ENCODE measurements at regions not wholly inside any gene's neighbourhood (a gene's known extent, or its start where the extent isn't known, plus 50 kb on each side); places are given as distances from the start of the nearest gene placed in this dataset.

DNA sequence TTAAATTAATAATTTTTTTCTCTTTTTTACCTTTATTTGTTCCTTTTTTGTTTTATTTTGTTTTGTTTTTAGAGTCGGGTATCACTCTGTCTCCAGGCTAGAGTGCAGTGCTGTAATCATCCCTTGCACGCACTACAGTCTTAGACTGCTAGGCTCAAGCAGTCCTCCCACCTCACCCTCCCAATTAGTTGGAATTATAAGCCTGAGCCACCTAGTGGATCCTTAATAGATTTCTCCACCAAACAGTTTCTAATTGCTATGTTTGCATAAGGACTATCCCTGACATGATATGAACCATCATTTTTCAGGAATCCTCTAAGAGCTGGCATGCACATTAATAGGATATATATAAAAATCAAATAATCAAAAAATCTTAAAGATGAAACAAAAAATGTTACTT, 993.2 kb downstream of the OTOL1 start:
- TF ChIP-seq, protein P1, sequence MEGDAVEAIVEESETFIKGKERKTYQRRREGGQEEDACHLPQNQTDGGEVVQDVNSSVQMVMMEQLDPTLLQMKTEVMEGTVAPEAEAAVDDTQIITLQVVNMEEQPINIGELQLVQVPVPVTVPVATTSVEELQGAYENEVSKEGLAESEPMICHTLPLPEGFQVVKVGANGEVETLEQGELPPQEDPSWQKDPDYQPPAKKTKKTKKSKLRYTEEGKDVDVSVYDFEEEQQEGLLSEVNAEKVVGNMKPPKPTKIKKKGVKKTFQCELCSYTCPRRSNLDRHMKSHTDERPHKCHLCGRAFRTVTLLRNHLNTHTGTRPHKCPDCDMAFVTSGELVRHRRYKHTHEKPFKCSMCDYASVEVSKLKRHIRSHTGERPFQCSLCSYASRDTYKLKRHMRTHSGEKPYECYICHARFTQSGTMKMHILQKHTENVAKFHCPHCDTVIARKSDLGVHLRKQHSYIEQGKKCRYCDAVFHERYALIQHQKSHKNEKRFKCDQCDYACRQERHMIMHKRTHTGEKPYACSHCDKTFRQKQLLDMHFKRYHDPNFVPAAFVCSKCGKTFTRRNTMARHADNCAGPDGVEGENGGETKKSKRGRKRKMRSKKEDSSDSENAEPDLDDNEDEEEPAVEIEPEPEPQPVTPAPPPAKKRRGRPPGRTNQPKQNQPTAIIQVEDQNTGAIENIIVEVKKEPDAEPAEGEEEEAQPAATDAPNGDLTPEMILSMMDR (IDR thresholded peaks at IDR 0.05; ENCODE audit: low read depth, low read length, missing control alignments): no peak
- no peak overlapping the region for H3K4me3 ChIP-seq (replicated peaks; ENCODE audit: low read depth, low read length)
- no peak for DNase-seq (ENCODE audit: extremely low read depth, low read depth)

DNA sequence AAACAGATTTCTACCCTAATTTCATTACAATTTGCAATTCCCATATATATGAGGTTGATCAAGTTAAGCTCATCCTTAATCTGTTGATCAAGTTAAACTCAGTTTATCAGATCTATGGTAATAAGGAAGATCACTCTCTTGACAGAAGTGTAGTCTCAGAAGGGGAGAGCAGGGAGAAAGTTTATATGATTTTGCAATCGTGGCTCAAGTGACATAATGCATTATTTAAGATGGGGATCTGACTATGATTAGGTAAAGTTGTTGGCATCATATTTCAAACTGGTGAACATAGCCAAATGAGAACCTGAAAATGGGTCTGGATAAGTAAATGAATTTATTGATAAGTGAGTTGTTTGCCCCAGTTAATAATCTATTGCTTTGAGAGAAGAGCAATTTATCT, 995.3 kb downstream of the OTOL1 start:
- DNase-seq (ENCODE audit: extremely low read depth, low read depth): no peak
- no peak overlapping the region for H3K4me3 ChIP-seq (replicated peaks; ENCODE audit: low read depth, low read length)
- TF ChIP-seq, protein P1 (IDR thresholded peaks at IDR 0.05; ENCODE audit: low read depth, low read length, missing control alignments): no peak

DNA sequence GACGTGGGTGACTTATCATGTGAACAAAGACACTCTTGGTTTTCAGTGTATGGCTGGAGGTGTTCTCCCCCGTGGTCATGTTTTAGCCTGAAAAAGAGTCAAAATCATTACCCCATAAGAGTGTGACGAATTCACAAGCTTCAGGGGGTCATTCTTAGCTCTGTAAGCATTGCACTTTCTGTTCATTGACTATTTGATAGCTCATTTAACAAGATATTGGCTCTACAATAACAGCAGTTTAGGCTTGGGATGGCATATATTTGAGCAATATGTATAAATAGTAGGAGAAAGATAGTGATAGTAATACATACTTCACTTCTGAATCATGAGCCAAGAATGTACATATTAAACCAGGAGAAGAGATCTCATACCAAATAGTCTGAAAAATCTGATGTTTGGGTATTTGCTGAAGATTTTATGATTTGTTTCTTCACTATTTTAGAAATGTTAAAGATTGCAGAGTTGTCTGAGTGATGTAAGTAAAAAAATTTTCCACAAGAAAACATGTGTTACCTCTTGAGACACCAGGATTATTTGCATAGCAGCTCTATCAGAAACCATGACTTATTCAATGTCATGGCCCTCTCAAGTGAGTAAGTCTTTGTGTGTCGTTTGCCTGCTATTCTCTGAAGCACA, 996.0 kb downstream of the OTOL1 start:
- no peak for DNase-seq (ENCODE audit: extremely low read depth, low read depth)
- TF ChIP-seq, protein P1 (IDR thresholded peaks at IDR 0.05; ENCODE audit: low read depth, low read length, missing control alignments): no peak
- no peak overlapping the region for H3K4me3 ChIP-seq (replicated peaks; ENCODE audit: low read depth, low read length)

DNA sequence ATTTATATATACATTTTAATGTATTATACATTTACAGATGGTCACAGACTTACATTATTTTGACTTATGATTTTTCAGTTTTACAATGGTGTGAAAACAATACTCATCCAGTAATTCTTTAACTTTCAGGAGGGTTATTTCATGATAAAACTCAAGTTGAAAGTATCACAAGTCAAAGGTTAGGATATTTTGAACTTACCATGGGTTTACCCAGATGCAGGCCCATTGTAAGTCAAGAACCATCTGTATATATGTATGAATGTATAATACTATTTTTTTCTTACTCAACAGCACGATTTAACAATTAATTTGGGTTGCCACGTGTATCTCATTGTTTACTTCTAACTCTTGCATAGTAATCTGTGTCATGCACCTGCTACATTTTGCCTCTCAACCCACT, 1002.0 kb downstream of the OTOL1 start:
- no peak for DNase-seq (ENCODE audit: extremely low read depth, low read depth)
- H3K4me3 ChIP-seq (replicated peaks; ENCODE audit: low read depth, low read length): no peak overlapping the region
- TF ChIP-seq, protein P1 (IDR thresholded peaks at IDR 0.05; ENCODE audit: low read depth, low read length, missing control alignments): no peak

DNA sequence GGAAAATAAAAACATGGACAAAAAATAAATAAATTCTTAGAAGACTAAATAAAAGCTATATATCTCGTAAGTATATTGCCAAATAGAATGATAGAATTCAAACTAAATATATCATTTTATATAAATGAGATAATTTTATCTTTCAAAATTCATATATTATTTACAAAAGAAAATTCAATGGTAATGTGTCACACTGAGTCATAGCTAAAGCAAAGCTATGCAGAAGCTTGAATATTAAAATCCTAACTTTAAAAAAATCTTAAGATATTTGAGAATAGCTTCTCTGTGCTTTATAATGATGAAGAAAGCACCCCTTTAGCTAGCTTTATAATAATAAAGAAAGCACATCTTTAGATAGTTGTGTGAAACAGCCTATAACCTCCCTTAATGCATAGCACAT, 1010.8 kb downstream of the OTOL1 start:
- TF ChIP-seq, protein P1 (IDR thresholded peaks at IDR 0.05; ENCODE audit: low read depth, low read length, missing control alignments): no peak

DNA sequence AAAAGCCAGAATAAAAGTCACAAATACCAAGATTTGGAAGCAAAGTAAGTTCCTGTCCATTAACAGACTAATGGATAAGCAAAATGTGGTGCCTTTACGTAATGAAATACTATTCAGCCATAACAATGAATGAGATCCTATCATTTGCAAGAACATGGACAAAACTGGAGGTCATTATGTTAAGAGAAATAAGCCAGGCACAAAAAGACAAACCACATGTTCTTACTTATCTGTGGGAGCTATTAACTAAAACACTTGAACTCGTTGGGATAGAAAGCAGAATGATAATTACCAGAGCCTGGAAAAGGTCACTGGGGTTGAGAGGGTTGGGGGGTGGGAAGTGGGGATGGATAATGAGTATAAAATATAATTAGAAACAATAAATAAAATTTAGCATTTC, 1015.9 kb downstream of the OTOL1 start:
- no peak overlapping the region for H3K4me3 ChIP-seq (replicated peaks; ENCODE audit: low read depth, low read length)
- DNase-seq (ENCODE audit: extremely low read depth, low read depth): no peak
- TF ChIP-seq, protein P1 (IDR thresholded peaks at IDR 0.05; ENCODE audit: low read depth, low read length, missing control alignments): no peak

More for the DNA sequence above, 1010.8 kb downstream of the OTOL1 start:
- H3K4me3 ChIP-seq (replicated peaks; ENCODE audit: low read depth, low read length): no peak overlapping the region
- DNase-seq (ENCODE audit: extremely low read depth, low read depth): no peak

DNA sequence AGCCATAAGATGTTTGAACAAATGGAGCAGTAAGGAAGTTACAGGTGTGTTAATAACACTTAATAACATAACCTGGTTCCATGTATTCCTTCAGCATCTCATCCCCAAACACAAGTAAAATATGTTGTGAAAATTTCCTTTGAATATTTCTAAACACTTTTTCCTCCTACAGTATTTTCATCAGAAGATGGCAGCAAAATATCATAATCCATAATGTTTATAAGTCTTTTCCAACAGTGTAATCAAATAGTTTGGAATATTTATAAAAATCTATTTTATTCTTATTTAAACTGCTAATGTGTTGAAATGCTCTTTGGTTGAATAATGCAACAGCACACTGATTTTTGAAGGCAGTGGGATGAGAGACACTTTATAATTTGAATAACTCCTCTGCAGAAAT, 1020.5 kb downstream of the OTOL1 start:
- TF ChIP-seq, protein P1 (IDR thresholded peaks at IDR 0.05; ENCODE audit: low read depth, low read length, missing control alignments): no peak
- no peak for DNase-seq (ENCODE audit: extremely low read depth, low read depth)
- no peak overlapping the region for H3K4me3 ChIP-seq (replicated peaks; ENCODE audit: low read depth, low read length)
